Kidney (tissue), 13 donors: ENCODE measurements at regions not wholly inside any gene's neighbourhood (a gene's known extent, or its start where the extent isn't known, plus 50 kb on each side); places are given as distances from the start of the nearest gene placed in this dataset.

ENCODE experiments used
- DNase-seq, 5 donors: peaks; one replicate each; pipeline ENCODE4 v3.0.0-alpha.2; 2013 to 2020
- FAIRE-seq: peaks from 2 replicates; lab custom pipeline; 2012; peaks lifted over from hg19 to GRCh38; lab: Jason Lieb, UNC
- H3K27ac ChIP-seq, 2 donors: one replicate each; pipeline ENCODE4 v1.7.0; 2013; ENCODE audit warnings: low read depth in 2 of 2, low read length in 2 of 2, inconsistent platforms in 1 of 2
- H3K27me3 ChIP-seq: one replicate; pipeline ENCODE4 v1.7.1; 2013; ENCODE audit warnings: low read length, inconsistent platforms; ENCODE audit not compliant: control insufficient read depth, insufficient read depth
- H3K36me3 ChIP-seq, 3 donors: one replicate each; pipeline versions ENCODE4 v1.7.0 to v1.7.1; 2013; ENCODE audit warnings: low read length in 3 of 3, control low read depth in 1 of 3, inconsistent platforms in 1 of 3; ENCODE audit not compliant: insufficient read depth in 3 of 3, control insufficient read depth in 2 of 3
- H3K4me1 ChIP-seq, 3 donors: one replicate each; pipeline versions ENCODE4 v1.7.0 to v1.7.1; 2013; ENCODE audit warnings: low read length in 3 of 3, inconsistent platforms in 1 of 3, low read depth in 1 of 3; ENCODE audit not compliant: control insufficient read depth in 2 of 3, insufficient read depth in 2 of 3
- H3K4me3 ChIP-seq, 3 donors: one replicate each; pipeline versions ENCODE4 v1.7.0 to v1.8.1; 2013; ENCODE audit warnings: low read length in 3 of 3, control low read depth in 1 of 3, inconsistent platforms in 1 of 3
- H3K9ac ChIP-seq, 3 donors: one replicate each; pipeline versions ENCODE4 v1.7.0 to v1.7.1; 2013; ENCODE audit warnings: low read length in 3 of 3, control low read depth in 1 of 3, inconsistent platforms in 1 of 3
- H3K9me3 ChIP-seq, 3 donors: one replicate each; pipeline versions ENCODE4 v1.7.0 to v1.7.1; 2013; ENCODE audit warnings: low read length in 3 of 3, control low read depth in 1 of 3, inconsistent platforms in 1 of 3; ENCODE audit not compliant: control insufficient read depth in 2 of 3, insufficient read depth in 1 of 3
- CTCF ChIP-seq: IDR thresholded peaks from 3 replicates; pipeline ENCODE4 v1.5.1; 2012; ENCODE audit warnings: mild to moderate bottlenecking, moderate library complexity, borderline replicate concordance; ENCODE audit not compliant: insufficient read depth; ENCODE audit errors: extremely low read depth
- intact Hi-C: fragments of 100-400 bp; cut with DNase I; formaldehyde crosslinking; loops from one replicate; pipeline ENCODE4 v1.11.1; 2022
- donor health status: control.
- donor health status: control.
- donor health status: control.
- donor health status: control.
- donor health status: control.
- donor health status: DM: yes; HTN: yes; CAD: no.
- donor health status: Normal renal cell carcinoma (clear cell type).

GRCh38 chr5:99088309-99088708 lies 159.5 kb upstream of the CHD1 start:
- no peak for TF ChIP-seq CTCF
- H3K9ac ChIP-seq: no peak overlapping the region
- no peak overlapping the region for H3K4me3 ChIP-seq
- DNase-seq (no peak), FAIRE-seq (no peak)
- no peaks in the 10 kb centered on the region for H3K9me3 ChIP-seq
- H3K36me3 ChIP-seq: no peaks in the 10 kb centered on the region
- no peaks in the 10 kb centered on the region for H3K4me1 ChIP-seq
- no peak overlapping the region for H3K27ac ChIP-seq
- intact Hi-C loops: no loop called here
- H3K27me3 ChIP-seq: no peaks in the 10 kb centered on the region

- FAIRE-seq: no peak
- intact Hi-C loops: no loop called here
- no peak overlapping the region for H3K27ac ChIP-seq
Measured at GRCh38 chr5:99083197-99083596, 154.4 kb upstream of the CHD1 start.

GRCh38 chr5:99081711-99082110 lies 152.9 kb upstream of the CHD1 start:
- FAIRE-seq: no peak
- intact Hi-C loops: no loop called here
- TF ChIP-seq CTCF: no peak
- no peak overlapping the region for H3K9ac ChIP-seq
- no peaks in the 10 kb centered on the region for H3K4me1 ChIP-seq
- DNase-seq: no peak
- no peaks in the 10 kb centered on the region for H3K27me3 ChIP-seq
- H3K4me3 ChIP-seq: no peak overlapping the region
- H3K36me3 ChIP-seq: no peaks in the 10 kb centered on the region
- no peak overlapping the region for H3K27ac ChIP-seq
- no peaks in the 10 kb centered on the region for H3K9me3 ChIP-seq

More at GRCh38 chr5:99083197-99083596, 154.4 kb upstream of the CHD1 start:
- Histone ChIP-seq H3K4me3 (no peak overlapping the region), H3K9me3 (no peaks in the 10 kb centered on the region), H3K9ac (no peak overlapping the region), H3K27me3 (no peaks in the 10 kb centered on the region), H3K36me3 (no peaks in the 10 kb centered on the region), H3K4me1 (no peaks in the 10 kb centered on the region)
- DNase-seq: no peak
- TF ChIP-seq CTCF: no peak
